Vagina (tissue), 2 donors: ENCODE measurements at regions not wholly inside any gene's neighbourhood (a gene's known extent, or its start where the extent isn't known, plus 50 kb on each side); places are given as distances from the start of the nearest gene placed in this dataset.

Experiments
- CTCF ChIP-seq, 3 experiments: fragments of 450-650 bp in 2 of 3; fragments of 200-600 bp in 1 of 3; sonication (generic) in 1 of 3; IDR thresholded peaks; one replicate each; pipeline ENCODE4 v1.5.1; 2017 to 2019; ENCODE audit warnings: antibody characterized with exemption in 3 of 3, mild to moderate bottlenecking in 2 of 3, moderate library complexity in 2 of 3
- POLR2A ChIP-seq, 2 donors: fragments of 450-650 bp; IDR thresholded peaks; one replicate each; pipeline ENCODE4 v1.6.1; 2017; ENCODE audit warnings: antibody characterized with exemption in 2 of 2, mild to moderate bottlenecking in 2 of 2, moderate library complexity in 2 of 2
- POLR2AphosphoS5 ChIP-seq, 2 donors: sonication (generic); formaldehyde crosslinking; IDR thresholded peaks; one replicate each; pipeline ENCODE4 v1.9.0; 2017; ENCODE audit warnings: antibody characterized with exemption in 2 of 2, mild to moderate bottlenecking in 2 of 2, low read depth in 1 of 2; ENCODE audit not compliant: insufficient read depth in 1 of 2

DNA sequence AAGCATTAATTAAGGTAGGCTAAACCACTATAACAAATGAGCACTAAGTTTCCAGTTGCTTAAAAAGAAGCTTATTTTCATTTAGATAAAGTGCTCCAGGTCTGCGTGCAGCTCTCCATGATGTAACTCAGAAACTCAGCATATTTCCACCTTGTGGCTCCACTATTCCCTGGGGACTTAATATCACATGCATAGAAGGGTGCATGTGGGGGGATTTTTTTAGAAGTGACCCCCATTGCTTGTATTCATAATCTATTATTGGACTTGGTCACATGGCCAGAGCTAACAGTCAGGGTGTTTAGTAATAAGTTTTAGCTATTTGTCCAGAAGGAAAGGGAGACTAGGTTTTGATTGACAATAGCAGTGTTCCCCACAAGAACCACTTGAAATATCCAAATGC lies 86.8 kb downstream of the TMCO5A start:
- TF ChIP-seq CTCF (IDR thresholded peaks at IDR 0.05) (no peak), POLR2A (IDR thresholded peaks at IDR 0.05) (no peak), POLR2AphosphoS5 (IDR thresholded peaks at IDR 0.05; ENCODE audit: insufficient read depth in 1 of 2, low read depth in 1 of 2) (no peak)
